CD14-positive monocyte (primary cell): ENCODE measurements at regions not wholly inside any gene's neighbourhood (a gene's known extent, or its start where the extent isn't known, plus 50 kb on each side); places are given as distances from the start of the nearest gene placed in this dataset.

Experiments
- DNase-seq, 3 donors: peaks; one replicate each; pipeline ENCODE4 v3.0.0-alpha.2; 2011 to 2022
- H2AFZ ChIP-seq: 2 replicates; pipeline ENCODE4 v1.6.0; 2012; ENCODE audit warnings: mild to moderate bottlenecking, low read depth, low read length, inconsistent platforms; ENCODE audit not compliant: insufficient read depth, poor library complexity, severe bottlenecking
- H3K27ac ChIP-seq, 2 donors: 1 replicate in 1 of 2; 2 replicates in 1 of 2; pipeline ENCODE4 v1.5.1; 2012 to 2013; ENCODE audit warnings: low read length in 2 of 2, control low read depth in 1 of 2, inconsistent platforms in 1 of 2, low read depth in 1 of 2, mild to moderate bottlenecking in 1 of 2
- H3K27me3 ChIP-seq, 2 donors: one replicate each; pipeline versions ENCODE4 v1.6.0 to v1.6.1; 2011 to 2013; ENCODE audit warnings: low read length in 2 of 2; ENCODE audit not compliant: control insufficient read depth in 2 of 2, insufficient read depth in 2 of 2
- H3K36me3 ChIP-seq, 2 donors: replicated peaks in 1 of 2; 1 replicate in 1 of 2; 2 replicates in 1 of 2; pipeline versions ENCODE4 v1.5.1 to v1.6.1; 2012 to 2013; ENCODE audit warnings: low read length in 2 of 2, control low read depth in 1 of 2, inconsistent platforms in 1 of 2, mild to moderate bottlenecking in 1 of 2; ENCODE audit not compliant: insufficient read depth in 2 of 2, control insufficient read depth in 1 of 2
- H3K4me1 ChIP-seq, 2 donors: 1 replicate in 1 of 2; 2 replicates in 1 of 2; pipeline versions ENCODE4 v1.5.1 to v1.6.1; 2012 to 2013; ENCODE audit warnings: low read length in 2 of 2, control low read depth in 1 of 2, inconsistent platforms in 1 of 2, mild to moderate bottlenecking in 1 of 2, moderate library complexity in 1 of 2; ENCODE audit not compliant: insufficient read depth in 2 of 2, control insufficient read depth in 1 of 2
- H3K4me2 ChIP-seq: replicated peaks from 2 replicates; pipeline ENCODE3; 2012; ENCODE audit warnings: low read length, moderate library complexity, mild to moderate bottlenecking; ENCODE audit not compliant: poor library complexity, severe bottlenecking; ENCODE audit errors: extremely low read depth
- H3K4me3 ChIP-seq, 3 experiments: fragments of 200-600 bp in 1 of 3; sonication (generic) in 1 of 3; replicated peaks in 1 of 3; 1 replicate in 2 of 3; 2 replicates in 1 of 3; pipeline ENCODE4 v1.5.1; 2011 to 2013; ENCODE audit warnings: low read length in 3 of 3, mild to moderate bottlenecking in 3 of 3, control low read depth in 2 of 3, low read depth in 2 of 3, inconsistent platforms in 1 of 3, moderate library complexity in 1 of 3
- H3K79me2 ChIP-seq: 2 replicates; pipeline ENCODE4 v1.6.0; 2012; ENCODE audit warnings: mild to moderate bottlenecking, control low read depth, inconsistent platforms, low read length, moderate library complexity; ENCODE audit not compliant: insufficient read depth
- H3K9ac ChIP-seq: 2 replicates; pipeline ENCODE4 v1.6.0; 2017; ENCODE audit warnings: low read length, mild to moderate bottlenecking; ENCODE audit not compliant: insufficient read depth, poor library complexity, severe bottlenecking
- H3K9me3 ChIP-seq, 2 donors: replicated peaks in 1 of 2; 1 replicate in 1 of 2; 2 replicates in 1 of 2; pipeline versions ENCODE4 v1.5.1 to v1.6.1; 2012 to 2013; ENCODE audit warnings: low read length in 2 of 2, control low read depth in 1 of 2; ENCODE audit not compliant: control insufficient read depth in 1 of 2, insufficient read depth in 1 of 2
- H4K20me1 ChIP-seq: 2 replicates; pipeline ENCODE4 v1.6.0; 2012; ENCODE audit warnings: mild to moderate bottlenecking, low read length, control low read depth, moderate library complexity; ENCODE audit not compliant: insufficient read depth
- H3K27ac Mint-ChIP-seq, 7 donors: one replicate each; pipeline ENCODE4 v1.8.0; 2020; ENCODE audit warnings: mild to moderate bottlenecking in 7 of 7, mixed read lengths in 7 of 7, moderate library complexity in 6 of 7, inconsistent platforms in 2 of 7
- H3K27me3 Mint-ChIP-seq, 3 donors: one replicate each; pipeline ENCODE4 v1.8.0; 2021 to 2022; ENCODE audit warnings: low read depth in 3 of 3, mild to moderate bottlenecking in 3 of 3, mixed read lengths in 3 of 3, moderate library complexity in 3 of 3, inconsistent platforms in 1 of 3
- H3K36me3 Mint-ChIP-seq, 2 donors: one replicate each; pipeline ENCODE4 v1.8.0; 2020; ENCODE audit warnings: mixed read lengths in 2 of 2, inconsistent platforms in 1 of 2, mild to moderate bottlenecking in 1 of 2
- H3K4me1 Mint-ChIP-seq: one replicate; pipeline ENCODE4 v1.8.0; 2020; ENCODE audit warnings: mild to moderate bottlenecking, mixed read lengths
- H3K4me3 Mint-ChIP-seq, 2 donors: one replicate each; pipeline ENCODE4 v1.8.0; 2020; ENCODE audit warnings: mild to moderate bottlenecking in 2 of 2, mixed read lengths in 2 of 2, moderate library complexity in 1 of 2
- H3K9me3 Mint-ChIP-seq, 7 donors: one replicate each; pipeline ENCODE4 v1.8.0; 2020 to 2022; ENCODE audit warnings: mixed read lengths in 7 of 7, mild to moderate bottlenecking in 6 of 7, moderate library complexity in 6 of 7, inconsistent platforms in 2 of 7
- CTCF ChIP-seq: fragments of 200-600 bp; IDR thresholded peaks from one replicate; pipeline ENCODE4 v1.8.0; 2022; ENCODE audit warnings: antibody characterized with exemption, mild to moderate bottlenecking
- WGBS: methylation state at CpG from one replicate; pipeline ENCODE4 v1.1.5; 2013; ENCODE audit warnings: missing lambda C conversion rate; ENCODE audit not compliant: insufficient coverage; 5-methylcytosine and 5-hydroxymethylcytosine counted together
- intact Hi-C, 2 donors: fragments of 100-400 bp; cut with micrococcal nuclease; formaldehyde crosslinking; loops; one replicate each; pipeline versions ENCODE4 v1.15.0 to v1.15.1; 2023

GRCh38 chr9:115359017-115359780 is 241.2 kb upstream of the TNC start:
- Mint-ChIP-seq H3K4me1 (no peaks in the 10 kb centered on the region), H3K36me3 (no peaks in the 10 kb centered on the region)
- no peak overlapping the region for H3K4me2 ChIP-seq

GRCh38 chr9:115360122-115360521 is 242.2 kb upstream of the TNC start:
- no peak overlapping the region for H3K27ac Mint-ChIP-seq
- H3K36me3 Mint-ChIP-seq: no peaks in the 10 kb centered on the region
- Histone ChIP-seq H3K9ac (no peak overlapping the region), H3K4me3 (no peak overlapping the region), H3K4me1 (no peaks in the 10 kb centered on the region), H3K9me3 (no peaks in the 10 kb centered on the region), H3K27ac (no peak overlapping the region), H3K27me3 (no peaks in the 10 kb centered on the region), H3K36me3 (no peaks in the 10 kb centered on the region), H4K20me1 (no peaks in the 10 kb centered on the region), H2AFZ (no peak overlapping the region), H3K79me2 (no peaks in the 10 kb centered on the region), H3K4me2 (no peak overlapping the region)
- intact Hi-C loops: no loop called here
- H3K4me3 Mint-ChIP-seq: no peak overlapping the region
- no peak for DNase-seq
- H3K4me1 Mint-ChIP-seq: no peaks in the 10 kb centered on the region
- peaks cover 0 to 2% (median 0%) of the 10 kb centered on the region in 3 donors for H3K27me3 Mint-ChIP-seq
- TF ChIP-seq CTCF: no peak
- H3K9me3 Mint-ChIP-seq: peaks cover 0 to 2% (median under 1%) of the 10 kb centered on the region in 7 donors
- WGBS: 100% methylated on average over 2 of the region's 5 CpGs

More at GRCh38 chr9:115359017-115359780, 241.2 kb upstream of the TNC start:
- no peaks in the 10 kb centered on the region for H3K79me2 ChIP-seq
- DNase-seq: no peak
- Mint-ChIP-seq H3K27me3 (peaks cover 0 to 2% (median 0%) of the 10 kb centered on the region in 3 donors), H3K27ac (no peak overlapping the region), H3K4me3 (no peak overlapping the region), H3K9me3 (peaks cover 0 to 5% (median 2%) of the 10 kb centered on the region in 7 donors)
- no peak overlapping the region for H3K9ac ChIP-seq
- no peaks in the 10 kb centered on the region for H3K4me1 ChIP-seq
- no peaks in the 10 kb centered on the region for H3K9me3 ChIP-seq
- H3K36me3 ChIP-seq: no peaks in the 10 kb centered on the region
- no peaks in the 10 kb centered on the region for H4K20me1 ChIP-seq
- H3K4me3 ChIP-seq: no peak overlapping the region
- no peak overlapping the region for H2AFZ ChIP-seq
- WGBS: 86% methylated on average over 1 of the region's 5 CpGs
- no peak overlapping the region for H3K27ac ChIP-seq
- TF ChIP-seq CTCF: no peak
- intact Hi-C loops: no loop called here
- no peaks in the 10 kb centered on the region for H3K27me3 ChIP-seq
